IPS-18a (cell line): ENCODE measurements at regions not wholly inside any gene's neighbourhood (a gene's known extent, or its start where the extent isn't known, plus 50 kb on each side); places are given as distances from the start of the nearest gene placed in this dataset.
"Not testable (repeated sequence)": the region's sequence is repeated elsewhere in the genome, so short reads cannot be mapped to it uniquely, and the experiment has no call there.

Experiments
- H3K27ac ChIP-seq: one replicate; pipeline ENCODE4 v1.5.1; 2013; ENCODE audit warnings: low read length
- H3K27me3 ChIP-seq: one replicate; pipeline ENCODE4 v1.6.1; 2013; ENCODE audit warnings: mild to moderate bottlenecking, low read length; ENCODE audit not compliant: control insufficient read depth, insufficient read depth
- H3K36me3 ChIP-seq: one replicate; pipeline ENCODE4 v1.6.1; 2013; ENCODE audit warnings: low read depth, low read length; ENCODE audit not compliant: control insufficient read depth
- H3K4me1 ChIP-seq: one replicate; pipeline ENCODE4 v1.6.1; 2013; ENCODE audit warnings: low read depth, low read length; ENCODE audit not compliant: control insufficient read depth
- H3K4me3 ChIP-seq: one replicate; pipeline ENCODE4 v1.5.1; 2013; ENCODE audit warnings: low read length
- H3K9ac ChIP-seq: one replicate; pipeline ENCODE4 v1.6.1; 2013; ENCODE audit warnings: mild to moderate bottlenecking, low read length, moderate library complexity
- H3K9me3 ChIP-seq: one replicate; pipeline ENCODE4 v1.6.1; 2013; ENCODE audit warnings: low read depth, low read length; ENCODE audit not compliant: control insufficient read depth

GRCh38 chr1:181905944-181906597, 155.4 kb downstream of the ZNF648 start:
- no peak overlapping the region for H3K27ac ChIP-seq

GRCh38 chr1:181898773-181899172, 162.7 kb downstream of the ZNF648 start:
- Histone ChIP-seq H3K9me3 (no peaks in the 10 kb centered on the region), H3K27me3 (no peaks in the 10 kb centered on the region), H3K27ac (no peak overlapping the region), H3K4me1 (no peaks in the 10 kb centered on the region), H3K36me3 (no peaks in the 10 kb centered on the region), H3K9ac (no peak overlapping the region), H3K4me3 (no peak overlapping the region)

More at GRCh38 chr1:181905944-181906597, 155.4 kb downstream of the ZNF648 start:
- Histone ChIP-seq H3K27me3 (no peaks in the 10 kb centered on the region), H3K4me1 (no peaks in the 10 kb centered on the region), H3K9me3 (no peaks in the 10 kb centered on the region), H3K4me3 (no peak overlapping the region), H3K9ac (no peak overlapping the region), H3K36me3 (no peaks in the 10 kb centered on the region)

DNA sequence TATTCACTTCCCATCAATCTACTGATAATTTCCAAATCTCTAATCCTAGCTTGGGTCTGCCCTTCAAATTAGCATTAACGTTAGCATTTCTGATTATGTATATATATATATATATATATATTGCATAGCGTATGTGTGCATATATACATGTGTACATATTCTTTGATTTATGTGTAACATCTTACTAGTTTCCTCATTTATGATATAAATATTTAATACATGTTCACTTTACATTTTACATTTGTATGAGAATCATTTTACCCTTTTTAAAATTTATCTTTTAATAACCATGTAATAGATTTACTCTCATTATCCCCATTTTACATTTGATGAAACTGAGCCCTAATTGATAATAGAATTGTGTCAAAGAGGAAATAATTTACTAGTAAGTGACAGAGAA, 164.7 kb downstream of the ZNF648 start:
- Histone ChIP-seq H3K27ac (no peak overlapping the region), H3K9ac (no peak overlapping the region), H3K4me3 (no peak overlapping the region), H3K27me3 (no peaks in the 10 kb centered on the region), H3K4me1 (no peaks in the 10 kb centered on the region), H3K9me3 (no peaks in the 10 kb centered on the region), H3K36me3 (no peaks in the 10 kb centered on the region)

GRCh38 chr1:181894439-181894859, 167.1 kb downstream of the ZNF648 start:
- Histone ChIP-seq H3K27ac (no peak overlapping the region), H3K4me1 (no peaks in the 10 kb centered on the region), H3K4me3 (no peak overlapping the region), H3K36me3 (no peaks in the 10 kb centered on the region), H3K9ac (no peak overlapping the region), H3K9me3 (no peaks in the 10 kb centered on the region), H3K27me3 (no peaks in the 10 kb centered on the region)

- H3K27ac ChIP-seq: no peak overlapping the region
- H3K27me3 ChIP-seq: no peaks in the 10 kb centered on the region
- H3K9ac ChIP-seq: no peak overlapping the region
- no peaks in the 10 kb centered on the region for H3K9me3 ChIP-seq
- no peak overlapping the region for H3K4me3 ChIP-seq
- H3K36me3 ChIP-seq: no peaks in the 10 kb centered on the region
- no peaks in the 10 kb centered on the region for H3K4me1 ChIP-seq
These were observed 167.6 kb downstream of the ZNF648 start for GRCh38 chr1:181893937-181894336.

GRCh38 chr1:181893150-181893549, 168.4 kb downstream of the ZNF648 start:
- H3K36me3 ChIP-seq, H3K9me3 ChIP-seq, H3K27ac ChIP-seq, H3K4me1 ChIP-seq, H3K4me3 ChIP-seq, H3K9ac ChIP-seq, H3K27me3 ChIP-seq: not testable (repeated sequence)

DNA sequence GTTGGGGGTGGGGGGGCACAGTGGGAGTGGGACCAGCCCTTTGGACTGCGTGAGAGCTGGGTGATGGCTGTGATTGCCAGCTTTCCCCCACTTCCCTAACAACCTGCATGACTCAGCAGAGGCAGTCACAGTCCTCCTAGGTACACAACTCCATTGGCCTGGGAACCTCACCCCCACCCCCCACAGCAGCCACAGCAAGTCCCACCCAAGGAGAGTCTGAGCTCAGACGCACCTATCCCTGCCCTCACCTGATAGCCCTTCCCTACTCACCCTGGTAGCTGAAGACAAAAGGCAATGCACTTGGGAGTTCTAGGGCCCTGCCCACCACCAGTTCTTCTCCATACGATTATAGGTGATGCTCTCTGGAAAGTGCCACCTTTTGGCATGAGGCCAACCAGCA, 188.9 kb downstream of the ZNF648 start:
- Histone ChIP-seq H3K4me3 (no peak overlapping the region), H3K9me3 (no peaks in the 10 kb centered on the region), H3K27me3 (no peaks in the 10 kb centered on the region), H3K36me3 (no peaks in the 10 kb centered on the region), H3K27ac (no peak overlapping the region), H3K4me1 (no peaks in the 10 kb centered on the region), H3K9ac (no peak overlapping the region)

- H3K27me3 ChIP-seq: no peaks in the 10 kb centered on the region
- H3K27ac ChIP-seq: no peak overlapping the region
- no peak overlapping the region for H3K4me3 ChIP-seq
- H3K9ac ChIP-seq: no peak overlapping the region
- H3K36me3 ChIP-seq: no peaks in the 10 kb centered on the region
- no peaks in the 10 kb centered on the region for H3K9me3 ChIP-seq
- H3K4me1 ChIP-seq: no peaks in the 10 kb centered on the region
These were observed 197.8 kb downstream of the ZNF648 start for GRCh38 chr1:181863736-181864135.

DNA sequence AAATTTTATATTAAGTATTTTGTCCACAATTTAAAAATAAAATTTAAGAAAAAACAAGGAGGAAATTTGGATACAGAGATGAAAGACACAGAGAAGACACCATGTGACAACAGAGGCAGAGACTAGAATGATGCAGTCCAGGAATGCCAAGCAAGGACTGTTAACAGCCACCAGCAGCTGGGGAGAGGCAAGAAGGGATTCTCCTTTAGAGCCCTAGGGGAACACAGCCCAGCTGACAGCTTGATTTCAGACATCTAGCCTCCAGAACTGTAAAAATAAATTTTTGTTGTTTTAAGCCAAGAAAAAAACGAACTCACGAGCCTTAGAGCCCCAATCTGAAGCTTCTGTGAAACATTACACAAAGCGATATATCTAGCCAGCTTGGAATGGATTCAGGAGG, 198.5 kb downstream of the ZNF648 start:
- Histone ChIP-seq H3K27me3 (no peaks in the 10 kb centered on the region), H3K9me3 (no peaks in the 10 kb centered on the region), H3K27ac (no peak overlapping the region), H3K9ac (no peak overlapping the region), H3K36me3 (no peaks in the 10 kb centered on the region), H3K4me3 (no peak overlapping the region), H3K4me1 (no peaks in the 10 kb centered on the region)

DNA sequence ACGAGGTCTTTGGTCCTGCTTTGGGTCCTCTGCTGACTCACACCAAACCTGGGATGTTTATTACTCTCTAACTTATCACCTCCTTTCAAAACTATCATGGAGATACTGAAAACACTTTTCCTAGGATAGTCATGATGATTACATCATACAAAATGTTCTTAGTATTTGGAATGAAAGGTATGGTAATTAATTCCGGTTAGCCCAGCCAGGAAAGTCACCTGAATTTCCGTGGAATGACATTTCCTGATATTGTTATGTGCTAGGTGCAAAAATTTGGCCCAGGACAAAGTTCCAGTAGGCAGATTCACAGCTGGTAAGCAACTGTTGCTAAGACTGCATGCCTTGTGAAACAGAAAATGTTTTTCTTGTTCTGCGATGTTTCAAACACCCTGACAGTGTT, 203.4 kb downstream of the ZNF648 start:
- no peak overlapping the region for H3K4me3 ChIP-seq
- no peak overlapping the region for H3K27ac ChIP-seq
- no peaks in the 10 kb centered on the region for H3K9me3 ChIP-seq
- H3K9ac ChIP-seq: no peak overlapping the region
- H3K36me3 ChIP-seq: no peaks in the 10 kb centered on the region
- H3K4me1 ChIP-seq: no peaks in the 10 kb centered on the region
- no peaks in the 10 kb centered on the region for H3K27me3 ChIP-seq
